SH-SY5Y (cell line): ENCODE measurements at regions not wholly inside any gene's neighbourhood (a gene's known extent, or its start where the extent isn't known, plus 50 kb on each side); places are given as distances from the start of the nearest gene placed in this dataset.

Source experiments
- GATA2 ChIP-seq: IDR thresholded peaks from 2 replicates; pipeline ENCODE4 v1.6.1; 2011; ENCODE audit warnings: mild to moderate bottlenecking, low read depth, low read length
- GATA3 ChIP-seq: IDR thresholded peaks from 2 replicates; pipeline ENCODE4 v1.6.1; 2011; ENCODE audit warnings: low read depth, mild to moderate bottlenecking, low read length, moderate library complexity

GRCh38 chr10:56298941-56299340 is 62.1 kb downstream of the ZWINT start:
- no peak for TF ChIP-seq GATA3
- no peak for TF ChIP-seq GATA2

- TF ChIP-seq GATA3 (no peak), GATA2 (no peak)
Observed at GRCh38 chr10:56296618-56297017, 64.4 kb downstream of the ZWINT start.

GRCh38 chr10:56288403-56288802 is 72.7 kb downstream of the ZWINT start:
- TF ChIP-seq GATA3 (no peak), GATA2 (no peak)

GRCh38 chr10:56286096-56286495 is 75.0 kb downstream of the ZWINT start:
- TF ChIP-seq GATA2 (no peak), GATA3 (no peak)

- TF ChIP-seq GATA2 (no peak), GATA3 (no peak)
Observed at GRCh38 chr10:56279270-56279669, 81.8 kb downstream of the ZWINT start.

GRCh38 chr10:56269181-56269580 is 91.9 kb downstream of the ZWINT start:
- TF ChIP-seq GATA3 (no peak), GATA2 (no peak)

- TF ChIP-seq GATA2 (no peak), GATA3 (no peak)
Observed at GRCh38 chr10:56266120-56266519, 94.9 kb downstream of the ZWINT start.

GRCh38 chr10:56258991-56259390 is 102.1 kb downstream of the ZWINT start:
- TF ChIP-seq GATA3 (no peak), GATA2 (no peak)

GRCh38 chr10:56258378-56258777 is 102.7 kb downstream of the ZWINT start:
- TF ChIP-seq GATA2 (no peak), GATA3 (no peak)

GRCh38 chr10:56255298-56255697 is 105.8 kb downstream of the ZWINT start:
- TF ChIP-seq GATA3, result no peak
- no peak for TF ChIP-seq GATA2

GRCh38 chr10:56240471-56240870 is 120.6 kb downstream of the ZWINT start:
- TF ChIP-seq GATA3 (no peak), GATA2 (no peak)

- TF ChIP-seq GATA2 (no peak), GATA3 (no peak)
Observed at GRCh38 chr10:56231436-56231835, 129.6 kb downstream of the ZWINT start.

GRCh38 chr10:56222237-56222636 is 138.8 kb downstream of the ZWINT start:
- TF ChIP-seq GATA3 (no peak), GATA2 (no peak)

GRCh38 chr10:56212951-56213350 is 148.1 kb downstream of the ZWINT start:
- TF ChIP-seq GATA2, result no peak
- no peak for TF ChIP-seq GATA3

GRCh38 chr10:56181607-56182006 is 179.5 kb downstream of the ZWINT start:
- TF ChIP-seq GATA2 (no peak), GATA3 (no peak)

GRCh38 chr10:56178210-56178609 is 182.8 kb downstream of the ZWINT start:
- TF ChIP-seq GATA3 (no peak), GATA2 (no peak)
